ENCODE measurements at regions not wholly inside any gene's neighbourhood (a gene's known extent, or its start where the extent isn't known, plus 50 kb on each side); places are given as distances from the start of the nearest gene placed in this dataset.

GRCh38 chr3:34856081-34856947 lies 783.0 kb upstream of the ARPP21 start:
- TF ChIP-seq CTCF (IDR thresholded peaks at IDR 0.05; ENCODE audit: insufficient read depth, low read length, poor library complexity, severe bottlenecking) (no peak), EZH2phosphoT487 (conservative IDR thresholded peaks at IDR 0.05; ENCODE audit: low read length) (no peak)
